SHP77 treated with DMSO at 0.1 percent for 48 hours (cell line): ENCODE measurements at regions not wholly inside any gene's neighbourhood (a gene's known extent, or its start where the extent isn't known, plus 50 kb on each side); places are given as distances from the start of the nearest gene placed in this dataset.

Experiments
- DNase-seq: peaks from one replicate; lab custom pipeline; 2025; lab: John Stamatoyannopoulos, UW

GRCh38 chr20:6831461-6831860, 64.0 kb downstream of the BMP2 start:
- no peak for DNase-seq

DNA sequence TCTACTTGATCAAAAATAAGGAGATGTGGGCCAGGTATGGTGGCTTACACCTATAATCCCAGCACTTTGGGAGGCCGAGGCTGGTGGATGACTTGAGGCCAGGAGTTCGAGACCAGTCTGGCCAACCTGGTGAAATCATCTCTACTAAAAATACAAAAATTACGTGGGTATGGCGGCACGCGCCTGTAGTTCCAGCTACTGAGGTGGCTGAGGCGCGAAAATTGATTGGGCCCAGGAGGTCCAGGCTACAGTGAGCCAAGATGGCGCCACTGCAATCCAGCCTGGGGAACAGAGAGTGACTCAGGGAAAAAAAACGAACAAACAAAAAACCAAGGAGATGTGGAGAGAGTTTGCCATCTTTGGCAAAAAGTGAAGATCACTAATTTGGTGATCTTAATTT, 65.3 kb downstream of the BMP2 start:
- DNase-seq: no peak

- DNase-seq: no peak
These were observed 68.1 kb downstream of the BMP2 start for GRCh38 chr20:6835609-6836008.

DNA sequence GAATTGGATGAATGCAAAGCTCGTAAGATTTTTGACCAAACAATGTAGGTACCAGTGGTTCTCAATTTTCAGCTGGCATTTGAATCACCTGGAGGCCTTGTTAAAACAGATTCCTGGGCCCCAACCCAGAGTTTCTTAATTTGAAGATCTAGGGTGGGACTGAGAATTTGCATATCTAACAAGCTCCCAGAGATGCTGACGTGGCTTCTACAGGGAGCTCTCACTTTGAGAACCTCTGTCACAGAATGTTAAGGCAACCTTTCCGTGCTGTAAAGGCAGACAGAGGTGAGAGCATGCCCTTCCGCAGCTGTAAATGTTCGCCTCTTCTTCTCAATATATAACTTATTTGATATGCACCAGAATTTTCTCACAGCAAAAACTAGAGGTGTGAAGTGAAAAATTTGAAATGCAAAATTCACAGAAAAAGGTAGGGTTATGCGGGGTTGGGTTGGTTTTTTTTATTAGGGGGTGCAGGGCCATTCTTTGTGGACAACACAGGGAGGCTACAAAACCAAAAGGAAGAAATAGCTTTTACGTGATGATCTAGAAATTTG, 69.4 kb downstream of the BMP2 start:
- no peak for DNase-seq

DNA sequence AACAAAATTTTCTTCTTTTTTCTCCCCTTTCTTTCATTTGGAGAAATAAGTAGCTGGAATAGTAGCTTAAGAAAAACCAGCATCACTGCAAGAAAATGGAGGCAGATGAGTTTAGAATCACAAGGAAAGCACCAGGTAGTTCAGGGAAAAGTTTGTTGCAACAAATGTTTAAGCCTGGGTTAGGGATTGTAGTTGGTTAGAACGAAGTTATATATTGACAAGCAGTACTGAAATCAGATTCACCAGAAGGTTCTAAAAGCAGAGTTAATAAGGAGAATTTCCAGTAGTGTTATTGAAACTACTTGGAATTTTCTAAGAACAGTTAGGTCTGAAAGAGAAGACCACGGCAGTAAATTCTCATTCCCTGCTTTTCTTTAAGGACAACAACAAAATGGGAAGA, 70.2 kb downstream of the BMP2 start:
- DNase-seq: no peak

DNA sequence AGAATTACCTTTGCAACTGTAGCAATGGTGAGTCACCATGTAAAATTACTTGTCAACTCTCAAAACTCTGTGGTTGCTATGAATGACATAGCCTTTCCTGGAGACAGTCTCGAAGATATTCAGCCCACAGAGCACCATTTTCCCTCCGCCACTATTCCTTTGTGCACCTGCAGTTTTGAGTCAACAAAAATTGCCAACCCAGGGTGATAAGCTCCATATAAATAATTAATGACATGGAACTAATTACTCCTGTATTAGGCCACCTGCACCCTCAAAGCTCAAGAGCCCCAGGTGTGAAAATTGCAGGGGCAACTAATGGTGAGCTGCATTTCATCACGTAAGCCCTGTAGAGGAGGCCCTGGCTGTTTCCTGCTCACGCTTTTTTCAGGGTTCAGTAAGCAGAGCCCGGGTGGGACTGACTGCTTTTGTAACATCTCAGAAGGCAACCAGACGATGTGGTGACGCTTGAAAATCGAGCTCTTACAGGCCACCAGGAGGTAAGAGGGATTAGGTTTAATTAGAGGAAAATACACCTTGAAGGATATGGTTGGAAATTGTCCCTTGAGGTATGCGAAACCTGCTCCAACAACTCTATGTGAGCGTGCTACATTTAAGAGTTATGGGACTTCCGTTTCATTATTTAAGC, 70.8 kb downstream of the BMP2 start:
- DNase-seq: no peak

- no peak for DNase-seq
These were observed 73.6 kb downstream of the BMP2 start for GRCh38 chr20:6841128-6841527.

- DNase-seq: no peak
These were observed 77.7 kb downstream of the BMP2 start for GRCh38 chr20:6845141-6845540.

DNA sequence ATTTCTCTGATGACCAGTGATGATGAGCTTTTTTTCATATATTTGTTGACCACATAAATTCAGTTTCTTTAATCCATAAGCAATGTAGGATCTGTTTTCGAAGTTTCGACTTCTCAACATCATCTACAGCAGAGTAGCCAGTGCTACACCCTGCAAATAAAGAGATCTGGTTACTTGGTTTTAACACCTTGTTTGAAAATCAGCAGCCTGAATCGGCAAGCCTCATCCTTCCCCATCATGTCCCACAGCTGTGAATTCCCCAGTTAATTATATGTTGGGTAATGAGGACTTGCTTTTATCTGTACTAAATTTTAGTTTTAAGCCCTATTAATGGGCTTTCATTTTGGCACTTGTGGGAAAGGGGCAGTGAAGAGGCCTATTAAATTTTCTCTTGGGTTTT, 80.6 kb downstream of the BMP2 start:
- DNase-seq: no peak

DNA sequence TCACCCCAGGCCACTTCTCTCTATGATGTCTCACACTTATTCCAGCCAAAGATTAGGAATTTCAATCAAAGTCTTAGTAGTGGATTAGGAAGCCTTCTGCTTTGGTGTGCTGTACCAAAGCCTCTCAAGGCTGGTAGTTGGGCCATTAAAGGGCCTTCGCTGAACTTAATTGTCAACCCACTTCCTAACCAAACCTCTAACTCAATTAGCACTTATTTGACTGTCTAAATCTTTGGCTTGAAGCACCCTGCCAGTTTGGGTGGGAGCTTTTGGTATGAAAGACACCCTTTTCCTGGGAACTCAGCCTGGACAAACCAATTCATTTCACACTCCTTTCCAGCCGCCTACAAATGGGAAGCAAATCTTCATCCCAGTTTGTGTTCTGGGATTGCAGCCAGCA, 81.5 kb downstream of the BMP2 start:
- DNase-seq: no peak

DNA sequence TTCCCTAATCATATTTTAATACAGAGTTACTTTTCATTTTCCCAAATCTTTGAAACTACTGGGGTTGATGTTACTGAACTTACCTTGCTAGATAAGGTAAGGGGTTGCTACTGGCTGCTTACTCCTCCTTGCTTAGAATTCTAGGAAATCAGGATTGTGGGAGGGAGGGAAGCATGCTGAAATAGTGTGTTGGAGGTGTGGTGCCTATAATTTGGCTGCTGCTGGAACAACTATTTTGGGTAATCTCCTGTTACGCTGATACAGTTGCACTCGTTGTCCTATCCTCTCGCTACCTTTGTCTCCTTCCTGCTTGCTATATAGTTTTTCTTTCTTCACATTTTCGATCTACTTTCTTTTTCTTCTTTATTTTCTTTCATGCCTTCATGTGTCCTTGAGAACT, 83.7 kb downstream of the BMP2 start:
- DNase-seq: no peak

DNA sequence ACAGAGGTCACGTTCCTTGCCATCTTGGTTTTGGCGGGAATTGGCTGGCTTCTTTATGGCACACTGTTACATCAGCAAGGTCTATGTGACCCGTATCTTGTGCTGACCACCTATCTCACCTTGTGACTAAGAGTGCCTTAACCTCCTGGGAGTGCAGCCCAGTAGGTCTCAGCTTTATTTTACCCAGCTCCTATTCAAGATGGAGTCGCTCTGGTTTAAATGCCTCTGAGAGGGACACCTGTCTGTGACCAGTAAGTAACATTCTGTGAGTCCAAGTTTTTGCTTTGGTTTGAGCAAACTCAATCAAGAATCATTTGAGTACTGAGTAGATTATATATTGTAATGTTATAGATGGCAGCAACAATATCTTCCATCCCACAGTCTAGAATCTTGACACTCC, 85.0 kb downstream of the BMP2 start:
- no peak for DNase-seq

DNA sequence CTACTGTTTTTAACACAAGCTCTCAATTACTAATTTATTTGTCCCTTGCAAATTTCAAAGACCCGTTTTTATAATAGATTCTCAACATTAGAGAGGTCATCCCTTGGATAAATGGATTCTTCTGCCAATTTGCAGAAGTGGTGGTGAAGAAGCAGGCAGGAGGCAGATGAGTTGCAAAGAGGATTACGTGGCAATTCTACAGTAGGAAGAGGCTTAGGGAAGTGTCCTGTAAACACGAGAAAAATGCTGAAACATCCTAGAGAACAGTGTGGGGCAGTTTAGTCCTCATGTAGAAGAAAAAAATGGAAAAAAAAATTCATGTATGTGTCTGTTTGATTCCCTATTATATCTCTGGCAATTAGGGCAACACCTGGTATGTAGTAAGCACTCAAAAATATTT, 87.6 kb downstream of the BMP2 start:
- no peak for DNase-seq

DNA sequence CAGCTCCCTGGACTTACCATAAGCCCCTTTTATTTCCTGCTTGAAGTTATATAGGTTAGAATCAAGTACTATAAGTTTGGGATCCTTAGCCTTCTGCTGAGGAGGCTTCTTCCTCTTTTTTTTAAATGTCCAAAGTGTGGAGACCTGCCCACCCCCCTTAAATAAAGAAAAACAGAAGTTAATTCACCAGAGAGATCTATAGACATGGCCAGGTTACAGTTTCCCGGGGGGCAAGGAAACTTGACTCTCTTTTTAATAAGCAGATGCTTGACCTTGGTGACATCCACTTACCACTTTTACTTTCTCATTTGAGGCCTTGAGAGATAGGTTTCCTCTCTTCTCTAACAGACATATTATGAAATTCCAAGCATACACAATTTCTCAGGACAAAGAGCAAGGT, 88.3 kb downstream of the BMP2 start:
- DNase-seq: no peak

DNA sequence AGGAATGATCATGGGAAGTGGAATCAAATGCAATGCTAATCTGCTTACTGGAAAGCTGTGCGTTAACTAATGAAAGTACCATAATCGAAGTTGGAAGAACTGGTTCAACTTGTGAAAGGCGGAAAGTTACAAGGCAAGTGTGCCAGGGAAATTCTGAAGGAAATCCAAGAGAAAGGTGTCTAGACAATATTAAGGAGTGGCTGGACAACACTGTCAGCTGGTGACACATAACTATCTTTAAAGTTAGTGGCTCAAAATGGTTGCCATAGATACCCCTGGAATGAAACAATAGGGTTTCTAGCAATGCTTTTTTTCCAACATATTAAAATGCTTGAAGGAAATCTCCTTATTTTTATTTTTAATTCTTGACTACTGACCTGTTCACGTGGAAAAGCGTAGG, 90.4 kb downstream of the BMP2 start:
- no peak for DNase-seq

- no peak for DNase-seq
These were observed 95.9 kb downstream of the BMP2 start for GRCh38 chr20:6863355-6863754.

- no peak for DNase-seq
These were observed 96.3 kb downstream of the BMP2 start for GRCh38 chr20:6863798-6864201.

- no peak for DNase-seq
These were observed 97.3 kb downstream of the BMP2 start for GRCh38 chr20:6864740-6865139.

GRCh38 chr20:6866741-6867140, 99.3 kb downstream of the BMP2 start:
- DNase-seq: no peak

GRCh38 chr20:6868861-6869260, 101.4 kb downstream of the BMP2 start:
- no peak for DNase-seq

- DNase-seq: no peak
These were observed 103.1 kb downstream of the BMP2 start for GRCh38 chr20:6870559-6870958.

DNA sequence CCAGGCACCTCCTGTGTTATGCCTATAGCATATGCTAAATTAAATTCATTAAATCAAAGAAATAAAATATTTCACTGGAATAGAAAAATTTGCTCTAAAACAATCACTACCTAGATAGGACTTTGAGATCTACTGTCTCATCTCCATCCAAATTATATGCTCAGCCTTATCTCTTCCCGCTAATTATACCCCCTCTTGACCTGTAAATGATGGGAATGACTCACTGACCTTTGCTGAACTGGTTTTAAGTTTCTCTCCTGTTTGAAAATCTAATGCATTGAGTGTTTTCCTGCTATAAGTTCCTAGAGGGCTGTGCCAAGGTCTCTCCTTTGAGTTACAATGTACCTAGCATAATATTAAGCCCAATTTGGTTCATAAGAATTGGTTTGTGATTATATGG, 110.1 kb downstream of the BMP2 start:
- DNase-seq: no peak

- DNase-seq: no peak
These were observed 115.2 kb downstream of the BMP2 start for GRCh38 chr20:6882561-6883291.

DNA sequence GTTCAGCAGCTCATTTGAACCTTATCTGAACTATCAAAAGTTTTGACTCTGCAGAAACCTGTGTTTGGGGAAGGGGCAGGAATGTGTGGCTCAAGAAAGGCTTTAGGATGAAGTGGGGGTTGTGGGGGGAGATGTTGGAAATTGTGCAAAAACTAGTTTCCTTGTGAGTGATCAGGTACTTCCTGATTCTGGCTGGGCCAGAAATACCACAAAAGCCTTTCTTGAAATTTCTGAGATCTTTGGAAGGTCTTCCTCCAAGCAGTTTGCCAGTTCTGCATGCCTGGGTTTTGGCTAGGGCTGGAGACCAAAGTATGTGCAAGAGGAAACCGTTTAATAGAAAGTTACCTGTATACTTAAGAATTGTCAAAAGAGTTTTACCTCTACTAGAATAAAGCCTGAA, 116.6 kb downstream of the BMP2 start:
- no peak for DNase-seq
